ENCODE measurements at regions not wholly inside any gene's neighbourhood (a gene's known extent, or its start where the extent isn't known, plus 50 kb on each side); places are given as distances from the start of the nearest gene placed in this dataset.

- Histone ChIP-seq H3K4me1 (ENCODE audit: control insufficient read depth, low read depth, low read length) (no peaks in the 10 kb centered on the region), H3K79me1 (ENCODE audit: low read length) (no peaks in the 10 kb centered on the region), H2AK5ac (ENCODE audit: low read length) (no peak overlapping the region), H3K79me2 (ENCODE audit: control insufficient read depth, insufficient read depth, low read length) (no peaks in the 10 kb centered on the region), H2BK5ac (ENCODE audit: low read length) (no peak overlapping the region), H3K4ac (ENCODE audit: low read depth, low read length) (no peak overlapping the region), H4K8ac (ENCODE audit: low read depth, low read length) (peak overlapping the region; percentile 39), H3K4me2 (ENCODE audit: low read length) (no peak overlapping the region), H3K27ac (ENCODE audit: low read depth, low read length) (no peak overlapping the region), H3K18ac (ENCODE audit: low read length) (no peak overlapping the region), H4K5ac (ENCODE audit: low read length) (no peak overlapping the region), H3K56ac (ENCODE audit: low read length) (no peak overlapping the region), H3K9ac (ENCODE audit: low read length) (no peak overlapping the region), H3K36me3 (ENCODE audit: control insufficient read depth, insufficient read depth, low read length) (no peaks in the 10 kb centered on the region), H2BK15ac (replicated peaks; ENCODE audit: low read depth) (no peak overlapping the region), H3K27me3 (ENCODE audit: insufficient read depth, low read length, poor library complexity) (no peaks in the 10 kb centered on the region), H3K23ac (ENCODE audit: low read length) (no peak overlapping the region), H3K4me3 (ENCODE audit: low read length) (no peak overlapping the region), H2BK120ac (ENCODE audit: low read depth, low read length) (no peak overlapping the region)
- WGBS (ENCODE audit: extremely low coverage, insufficient coverage, low lambda C conversion rate) = no CpG with 5 or more reads among the region's 4 CpGs
- no peak for DNase-seq
Measured at GRCh38 chr12:22740656-22741355, 115.8 kb downstream of the ETNK1 start.

GRCh38 chr12:22743700-22744099 is 118.7 kb downstream of the ETNK1 start:
- H3K4ac ChIP-seq (ENCODE audit: low read depth, low read length) = no peak overlapping the region
- H3K9ac ChIP-seq (ENCODE audit: low read length) = no peak overlapping the region
- no peaks in the 10 kb centered on the region for H3K27me3 ChIP-seq (ENCODE audit: insufficient read depth, low read length, poor library complexity)
- DNase-seq = no peak
- no peak overlapping the region for H3K4me2 ChIP-seq (ENCODE audit: low read length)
- H4K8ac ChIP-seq (ENCODE audit: low read depth, low read length) = no peak overlapping the region
- no peak overlapping the region for H4K5ac ChIP-seq (ENCODE audit: low read length)
- H3K36me3 ChIP-seq (ENCODE audit: control insufficient read depth, insufficient read depth, low read length) = no peaks in the 10 kb centered on the region
- H3K56ac ChIP-seq (ENCODE audit: low read length) = no peak overlapping the region
- no peak overlapping the region for H2AK5ac ChIP-seq (ENCODE audit: low read length)
- H3K79me2 ChIP-seq (ENCODE audit: control insufficient read depth, insufficient read depth, low read length) = no peaks in the 10 kb centered on the region
- no peak overlapping the region for H2BK120ac ChIP-seq (ENCODE audit: low read depth, low read length)
- H3K4me1 ChIP-seq (ENCODE audit: control insufficient read depth, low read depth, low read length) = no peaks in the 10 kb centered on the region
- H3K4me3 ChIP-seq (ENCODE audit: low read length) = no peak overlapping the region
- no peaks in the 10 kb centered on the region for H3K79me1 ChIP-seq (ENCODE audit: low read length)
- H3K27ac ChIP-seq (ENCODE audit: low read depth, low read length) = no peak overlapping the region
- H3K18ac ChIP-seq (ENCODE audit: low read length) = no peak overlapping the region
- H2BK5ac ChIP-seq (ENCODE audit: low read length) = no peak overlapping the region
- no peak overlapping the region for H3K23ac ChIP-seq (ENCODE audit: low read length)
- no peak overlapping the region for H2BK15ac ChIP-seq (replicated peaks; ENCODE audit: low read depth)

- no peak overlapping the region for H4K8ac ChIP-seq (ENCODE audit: low read depth, low read length)
- no peak overlapping the region for H4K5ac ChIP-seq (ENCODE audit: low read length)
- no peaks in the 10 kb centered on the region for H3K79me2 ChIP-seq (ENCODE audit: control insufficient read depth, insufficient read depth, low read length)
- H3K23ac ChIP-seq (ENCODE audit: low read length) = no peak overlapping the region
- no peak overlapping the region for H3K27ac ChIP-seq (ENCODE audit: low read depth, low read length)
- no peaks in the 10 kb centered on the region for H3K4me1 ChIP-seq (ENCODE audit: control insufficient read depth, low read depth, low read length)
- no peaks in the 10 kb centered on the region for H3K27me3 ChIP-seq (ENCODE audit: insufficient read depth, low read length, poor library complexity)
- H3K4me3 ChIP-seq (ENCODE audit: low read length) = no peak overlapping the region
- no peak for DNase-seq
- H3K4me2 ChIP-seq (ENCODE audit: low read length) = no peak overlapping the region
- no peak overlapping the region for H3K4ac ChIP-seq (ENCODE audit: low read depth, low read length)
- no peak overlapping the region for H2BK15ac ChIP-seq (replicated peaks; ENCODE audit: low read depth)
- H3K18ac ChIP-seq (ENCODE audit: low read length) = no peak overlapping the region
- no peaks in the 10 kb centered on the region for H3K36me3 ChIP-seq (ENCODE audit: control insufficient read depth, insufficient read depth, low read length)
- no peak overlapping the region for H2BK120ac ChIP-seq (ENCODE audit: low read depth, low read length)
- H2BK5ac ChIP-seq (ENCODE audit: low read length) = no peak overlapping the region
- H3K79me1 ChIP-seq (ENCODE audit: low read length) = no peaks in the 10 kb centered on the region
- no CpG with 5 or more reads among the region's 1 CpG for WGBS (ENCODE audit: extremely low coverage, insufficient coverage, low lambda C conversion rate)
- no peak overlapping the region for H3K9ac ChIP-seq (ENCODE audit: low read length)
- no peak overlapping the region for H2AK5ac ChIP-seq (ENCODE audit: low read length)
- no peak overlapping the region for H3K56ac ChIP-seq (ENCODE audit: low read length)
Measured at GRCh38 chr12:22744197-22744596, 119.2 kb downstream of the ETNK1 start.

DNA sequence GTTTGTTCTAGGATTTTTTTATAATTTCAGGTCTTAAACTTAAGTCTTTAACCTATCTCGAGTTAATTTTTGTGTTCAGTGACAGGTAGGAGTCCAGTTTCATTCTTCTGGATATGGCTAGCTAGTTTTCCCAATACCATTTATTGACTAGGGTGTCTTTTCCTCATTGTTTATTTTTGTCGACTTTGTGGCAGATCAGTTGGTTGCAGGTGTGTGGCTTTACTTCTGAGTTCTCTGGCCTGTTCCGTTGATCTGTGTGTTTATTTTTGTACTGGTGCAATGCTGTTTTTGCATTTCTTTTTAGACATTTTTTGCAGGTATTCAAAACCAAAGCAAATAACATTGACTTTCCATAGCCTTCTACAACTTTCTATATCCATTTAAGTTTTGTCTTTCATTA is 121.7 kb downstream of the ETNK1 start:
- H2BK120ac ChIP-seq (ENCODE audit: low read depth, low read length) = no peak overlapping the region
- no peak overlapping the region for H2BK5ac ChIP-seq (ENCODE audit: low read length)
- no peak overlapping the region for H4K5ac ChIP-seq (ENCODE audit: low read length)
- H3K36me3 ChIP-seq (ENCODE audit: control insufficient read depth, insufficient read depth, low read length) = no peaks in the 10 kb centered on the region
- no peak overlapping the region for H3K9ac ChIP-seq (ENCODE audit: low read length)
- no peaks in the 10 kb centered on the region for H3K79me2 ChIP-seq (ENCODE audit: control insufficient read depth, insufficient read depth, low read length)
- H3K4ac ChIP-seq (ENCODE audit: low read depth, low read length) = no peak overlapping the region
- H2AK5ac ChIP-seq (ENCODE audit: low read length) = no peak overlapping the region
- H3K4me3 ChIP-seq (ENCODE audit: low read length) = no peak overlapping the region
- DNase-seq = no peak
- H3K27me3 ChIP-seq (ENCODE audit: insufficient read depth, low read length, poor library complexity) = no peaks in the 10 kb centered on the region
- no peaks in the 10 kb centered on the region for H3K4me1 ChIP-seq (ENCODE audit: control insufficient read depth, low read depth, low read length)
- H2BK15ac ChIP-seq (replicated peaks; ENCODE audit: low read depth) = no peak overlapping the region
- H3K27ac ChIP-seq (ENCODE audit: low read depth, low read length) = no peak overlapping the region
- H4K8ac ChIP-seq (ENCODE audit: low read depth, low read length) = no peak overlapping the region
- WGBS (ENCODE audit: extremely low coverage, insufficient coverage, low lambda C conversion rate) = no CpG with 5 or more reads among the region's 3 CpGs
- H3K79me1 ChIP-seq (ENCODE audit: low read length) = no peaks in the 10 kb centered on the region
- H3K23ac ChIP-seq (ENCODE audit: low read length) = no peak overlapping the region
- no peak overlapping the region for H3K18ac ChIP-seq (ENCODE audit: low read length)
- H3K56ac ChIP-seq (ENCODE audit: low read length) = no peak overlapping the region
- no peak overlapping the region for H3K4me2 ChIP-seq (ENCODE audit: low read length)

- H3K56ac ChIP-seq (ENCODE audit: low read length) = no peak overlapping the region
- H3K79me1 ChIP-seq (ENCODE audit: low read length) = no peaks in the 10 kb centered on the region
- H3K27ac ChIP-seq (ENCODE audit: low read depth, low read length) = no peak overlapping the region
- no peak overlapping the region for H3K9ac ChIP-seq (ENCODE audit: low read length)
- H3K27me3 ChIP-seq (ENCODE audit: insufficient read depth, low read length, poor library complexity) = no peaks in the 10 kb centered on the region
- no peak overlapping the region for H2BK120ac ChIP-seq (ENCODE audit: low read depth, low read length)
- WGBS (ENCODE audit: extremely low coverage, insufficient coverage, low lambda C conversion rate) = no CpG with 5 or more reads among the region's 1 CpG
- no peak overlapping the region for H4K5ac ChIP-seq (ENCODE audit: low read length)
- no peak for DNase-seq
- no peaks in the 10 kb centered on the region for H3K36me3 ChIP-seq (ENCODE audit: control insufficient read depth, insufficient read depth, low read length)
- H3K4me3 ChIP-seq (ENCODE audit: low read length) = no peak overlapping the region
- H3K4me1 ChIP-seq (ENCODE audit: control insufficient read depth, low read depth, low read length) = no peaks in the 10 kb centered on the region
- no peak overlapping the region for H4K8ac ChIP-seq (ENCODE audit: low read depth, low read length)
- no peak overlapping the region for H3K4me2 ChIP-seq (ENCODE audit: low read length)
- no peak overlapping the region for H3K23ac ChIP-seq (ENCODE audit: low read length)
- no peak overlapping the region for H3K18ac ChIP-seq (ENCODE audit: low read length)
- H2BK5ac ChIP-seq (ENCODE audit: low read length) = no peak overlapping the region
- H3K79me2 ChIP-seq (ENCODE audit: control insufficient read depth, insufficient read depth, low read length) = no peaks in the 10 kb centered on the region
- H3K4ac ChIP-seq (ENCODE audit: low read depth, low read length) = no peak overlapping the region
- H2AK5ac ChIP-seq (ENCODE audit: low read length) = no peak overlapping the region
- H2BK15ac ChIP-seq (replicated peaks; ENCODE audit: low read depth) = no peak overlapping the region
Measured at GRCh38 chr12:22755629-22756028, 130.7 kb downstream of the ETNK1 start.

All from mesendoderm (in vitro differentiated cells).